DMS 273 treated with DMSO at 0.1 percent for 48 hours (cell line): ENCODE measurements at regions not wholly inside any gene's neighbourhood (a gene's known extent, or its start where the extent isn't known, plus 50 kb on each side); places are given as distances from the start of the nearest gene placed in this dataset.

Experiments used
- DNase-seq: peaks from one replicate; lab custom pipeline; 2025; lab: John Stamatoyannopoulos, UW

DNA sequence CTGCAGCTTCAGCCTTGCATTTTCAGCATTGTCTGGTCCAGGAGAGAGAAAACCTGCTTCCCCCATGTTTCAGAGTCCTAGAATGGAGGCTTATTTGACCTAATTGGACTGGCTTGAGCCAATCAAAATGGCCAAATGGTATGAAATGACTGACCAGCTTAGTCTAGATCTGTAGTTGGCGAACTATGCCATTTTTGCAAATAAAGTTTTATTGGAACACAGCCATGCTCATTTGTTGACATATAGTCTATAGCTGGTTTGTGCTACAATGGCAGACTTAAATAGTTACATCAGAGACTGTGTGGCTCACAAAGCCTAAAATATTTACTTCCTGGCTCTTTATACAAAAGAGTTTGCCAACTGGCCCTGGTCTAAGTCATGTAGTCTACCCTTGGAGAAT, 180.8 kb downstream of the HS3ST3B1 start:
- DNase-seq: no peak

DNA sequence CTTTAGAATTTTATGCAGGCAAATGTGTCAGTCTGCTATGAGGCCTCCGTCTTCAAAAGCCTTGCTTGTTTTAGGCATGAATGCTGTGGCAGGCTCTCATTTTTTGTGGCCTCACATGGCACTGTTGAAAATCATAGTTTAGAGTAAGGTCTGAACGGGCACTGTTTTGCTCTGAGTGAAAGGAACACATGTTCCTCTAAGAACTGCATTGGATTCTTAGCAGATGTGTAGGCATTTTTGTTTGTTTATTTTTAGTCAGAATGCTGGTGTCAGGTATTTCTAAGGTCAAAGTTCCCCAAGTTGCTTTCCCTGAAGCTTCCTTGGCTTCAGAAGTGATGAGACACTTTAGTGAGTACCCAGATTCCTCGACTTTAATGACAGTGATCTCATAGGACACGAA, 173.7 kb downstream of the HS3ST3B1 start:
- no peak for DNase-seq

GRCh38 chr17:14471052-14471451, 170.2 kb downstream of the HS3ST3B1 start:
- DNase-seq: no peak

DNA sequence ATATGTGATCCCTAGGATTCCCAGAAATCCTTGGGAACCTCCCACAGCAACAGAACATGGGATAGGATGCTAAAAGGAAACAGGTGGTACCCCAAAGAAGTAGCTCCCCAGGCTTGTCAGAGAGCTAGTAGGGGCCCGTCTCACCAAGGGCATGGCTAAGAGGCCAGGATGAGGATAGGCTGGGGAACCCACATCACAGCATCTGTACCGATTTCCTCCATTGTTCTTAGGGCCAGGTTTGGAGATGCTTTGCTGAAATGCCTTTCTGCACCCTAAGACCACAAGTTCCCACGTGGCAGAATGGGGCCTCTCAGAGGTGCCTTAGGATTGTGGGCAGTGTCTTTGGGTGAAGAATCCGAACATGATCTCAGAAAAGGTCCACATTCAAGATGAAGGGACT, 169.5 kb downstream of the HS3ST3B1 start:
- DNase-seq: no peak

DNA sequence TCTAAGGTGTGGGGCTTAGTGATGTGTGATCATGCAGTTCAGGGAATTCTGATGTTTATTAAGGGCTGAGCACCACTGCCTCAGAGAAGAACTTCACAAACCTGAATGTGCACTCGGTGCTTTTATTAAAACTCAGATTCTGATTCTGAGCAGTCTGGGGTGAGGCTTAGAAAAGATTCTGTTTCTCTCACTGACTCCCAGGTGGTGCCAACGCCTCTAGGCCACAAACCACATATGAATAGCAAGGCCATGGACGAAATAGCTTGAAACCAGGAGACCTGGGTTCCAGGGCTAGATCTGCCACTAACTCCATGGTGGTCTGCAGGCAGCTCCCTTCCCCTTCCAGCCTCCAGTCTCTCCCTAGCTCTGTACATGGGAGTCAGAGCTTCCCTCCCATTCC, 169.1 kb downstream of the HS3ST3B1 start:
- no peak for DNase-seq

DNA sequence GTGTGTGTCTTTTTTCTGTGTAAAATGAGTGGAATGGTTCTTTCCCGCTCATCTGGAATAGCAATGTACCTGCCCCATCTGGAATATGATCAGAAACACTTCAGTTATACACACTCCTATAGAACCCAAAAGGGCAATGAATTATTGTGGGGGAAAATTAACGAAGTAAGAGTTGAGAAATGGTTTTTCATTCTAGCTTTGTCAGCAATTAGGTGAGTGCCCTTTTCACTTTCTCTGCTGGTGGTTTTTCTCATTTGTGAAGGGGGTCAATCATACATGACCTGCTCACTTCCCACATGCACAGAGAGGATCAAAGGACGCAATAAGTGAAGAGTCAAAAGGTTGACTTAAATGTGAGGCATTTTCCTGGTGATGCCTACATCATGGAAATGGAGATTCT, 168.0 kb downstream of the HS3ST3B1 start:
- DNase-seq: no peak

DNA sequence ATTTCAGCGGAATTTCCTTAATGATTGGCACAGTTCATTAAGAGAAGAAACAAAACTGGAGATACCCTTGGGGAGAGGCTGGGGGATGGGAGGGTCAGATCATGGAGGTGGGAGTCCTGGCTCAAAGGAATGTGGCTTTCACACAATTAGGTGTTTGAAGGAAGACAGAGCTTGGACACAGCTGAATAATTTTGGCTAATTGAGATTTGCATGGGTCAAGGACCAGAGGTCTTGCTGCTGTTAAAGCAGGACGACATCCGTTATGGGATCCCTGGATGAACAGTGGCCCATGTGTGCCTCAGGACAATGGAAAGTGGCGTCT, 160.3 kb downstream of the HS3ST3B1 start:
- DNase-seq: no peak

GRCh38 chr17:14460516-14461226, 159.8 kb downstream of the HS3ST3B1 start:
- DNase-seq: no peak

GRCh38 chr17:14459955-14460354, 159.1 kb downstream of the HS3ST3B1 start:
- no peak for DNase-seq

- no peak for DNase-seq
These were observed 157.8 kb downstream of the HS3ST3B1 start for GRCh38 chr17:14458724-14459123.

GRCh38 chr17:14454746-14455145, 153.9 kb downstream of the HS3ST3B1 start:
- no peak for DNase-seq

GRCh38 chr17:14452856-14453255, 152.0 kb downstream of the HS3ST3B1 start:
- no peak for DNase-seq

GRCh38 chr17:14451729-14452191, 150.9 kb downstream of the HS3ST3B1 start:
- DNase-seq: no peak

DNA sequence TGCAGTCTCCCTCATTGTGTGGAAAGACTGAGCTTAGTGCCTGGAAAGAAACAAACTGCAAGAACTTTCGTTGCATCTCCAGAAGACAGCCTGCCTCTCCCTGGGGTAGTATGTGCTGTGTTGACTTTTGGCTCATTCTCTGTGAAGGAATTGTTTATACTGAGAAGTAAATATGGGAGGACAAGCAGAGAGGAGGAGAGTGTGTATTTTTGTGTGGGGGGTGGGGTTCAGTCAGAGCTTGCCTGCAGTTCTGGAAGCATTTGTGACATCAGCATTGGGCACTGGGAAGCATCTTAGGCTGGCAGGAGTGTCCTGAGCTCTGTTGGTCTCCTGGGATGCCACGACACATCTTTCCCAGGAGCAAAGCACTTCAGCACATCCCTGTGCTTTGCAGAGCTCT, 147.9 kb downstream of the HS3ST3B1 start:
- DNase-seq: no peak

DNA sequence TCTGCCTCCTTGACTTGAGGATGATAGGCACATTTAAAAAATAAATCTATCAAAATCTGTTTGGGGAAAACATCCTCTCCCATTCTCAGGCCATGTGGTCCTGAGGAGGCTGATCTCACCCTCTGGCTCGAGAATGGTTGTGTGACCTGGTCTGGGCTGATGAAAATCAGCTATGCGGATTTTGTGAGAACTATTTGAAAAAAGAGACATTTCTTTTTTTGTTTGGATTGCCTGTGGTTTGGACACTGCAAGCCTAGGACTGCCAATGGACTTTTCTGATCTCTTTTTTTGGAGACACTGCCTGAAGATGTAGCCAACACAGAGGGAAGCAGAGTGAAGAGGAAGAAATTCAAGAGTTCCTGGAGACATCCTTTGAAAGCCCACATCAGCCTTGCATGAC, 145.9 kb downstream of the HS3ST3B1 start:
- no peak for DNase-seq

GRCh38 chr17:14444915-14445314, 144.0 kb downstream of the HS3ST3B1 start:
- DNase-seq: no peak

DNA sequence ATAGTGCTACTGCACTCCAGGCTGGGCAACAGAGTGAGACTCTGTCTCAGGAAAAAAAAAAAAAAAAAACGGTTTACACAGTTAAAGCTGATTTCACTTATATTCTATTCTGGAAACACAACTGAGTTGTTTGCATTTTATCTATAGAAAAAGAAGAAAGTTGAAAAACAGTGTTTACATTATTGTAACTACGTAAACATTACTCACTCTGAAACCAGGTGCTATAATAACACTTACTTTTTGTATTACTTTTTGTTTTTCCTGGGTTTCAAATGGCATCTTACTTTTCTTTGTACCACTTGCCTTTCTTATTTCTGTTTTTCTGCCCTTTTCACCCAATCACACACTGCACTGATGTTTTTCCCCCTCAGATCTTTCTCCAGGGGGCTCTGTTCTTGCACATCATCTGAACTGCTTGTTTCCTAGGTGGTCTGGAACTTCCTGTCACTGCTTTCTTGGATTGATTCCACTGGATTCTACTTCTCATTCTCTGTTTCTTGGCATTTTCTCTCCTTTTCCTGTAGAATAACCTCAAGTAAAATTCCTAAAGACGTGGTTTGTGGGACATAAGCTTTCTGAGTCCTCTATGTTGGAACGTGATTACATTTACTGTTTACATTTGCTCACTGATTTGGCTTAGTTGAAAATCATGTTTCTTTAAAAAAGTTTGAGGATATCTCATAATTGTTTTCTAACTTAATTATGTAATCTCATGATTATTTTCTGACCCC, 142.1 kb downstream of the HS3ST3B1 start:
- no peak for DNase-seq

GRCh38 chr17:14437176-14437575, 136.3 kb downstream of the HS3ST3B1 start:
- DNase-seq: no peak

DNA sequence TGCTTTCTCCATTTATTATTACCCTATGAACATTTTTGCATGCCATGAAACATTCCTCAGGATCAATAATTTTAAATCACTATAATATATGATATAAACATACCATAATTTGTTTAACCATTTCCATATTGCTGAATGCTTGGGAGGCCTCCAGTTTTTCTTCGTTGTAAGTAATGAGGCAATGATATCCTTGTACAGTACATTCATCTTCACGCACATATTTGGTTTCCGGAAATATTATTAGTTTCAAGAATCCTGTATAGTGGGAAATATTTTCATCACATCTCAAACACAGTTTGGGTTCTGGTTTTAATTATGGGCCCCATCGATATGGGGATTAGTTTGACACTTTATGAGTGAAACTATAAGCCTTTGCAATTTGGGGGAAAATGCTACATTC, 135.4 kb downstream of the HS3ST3B1 start:
- DNase-seq: no peak

- DNase-seq: no peak
These were observed 133.6 kb downstream of the HS3ST3B1 start for GRCh38 chr17:14434506-14434905.

- no peak for DNase-seq
These were observed 131.2 kb downstream of the HS3ST3B1 start for GRCh38 chr17:14432079-14432478.

DNA sequence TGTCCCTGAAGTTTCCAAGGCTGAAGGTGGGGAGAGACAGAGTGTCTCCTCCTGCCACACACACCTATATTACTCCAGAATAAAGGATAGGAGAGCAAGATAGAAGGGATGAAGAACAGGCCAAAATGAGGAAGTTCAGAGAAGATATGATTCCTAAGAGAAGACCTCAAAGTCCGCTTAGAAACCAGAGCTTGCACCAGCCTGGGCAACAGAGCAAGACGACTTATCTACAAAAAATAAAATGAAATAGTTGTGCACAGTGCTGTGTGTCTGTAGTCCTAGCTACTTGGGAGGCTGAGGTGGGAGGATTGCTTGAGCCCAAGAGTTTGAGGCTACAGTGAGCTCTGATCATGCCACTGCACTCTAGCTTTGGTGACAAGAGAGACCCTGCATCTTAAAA, 128.2 kb downstream of the HS3ST3B1 start:
- DNase-seq: no peak

DNA sequence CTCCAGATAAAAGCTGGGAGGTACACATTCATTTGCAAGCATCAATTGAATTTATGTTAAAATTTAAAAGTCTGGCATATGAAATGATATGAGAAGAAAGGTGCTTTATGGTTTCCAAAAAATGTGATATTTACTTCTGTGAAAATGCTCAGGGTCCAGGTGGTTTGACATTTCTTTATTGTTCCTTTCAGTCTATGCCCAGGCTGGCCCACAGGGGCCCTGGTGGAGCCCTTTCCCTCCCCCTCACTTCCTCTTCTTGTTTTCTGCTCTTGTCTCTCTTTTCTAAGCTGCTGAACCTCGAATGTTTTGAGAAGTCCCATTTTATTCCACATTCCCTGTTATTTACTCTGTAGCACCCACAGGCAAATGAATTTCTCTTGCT, 127.8 kb downstream of the HS3ST3B1 start:
- DNase-seq: no peak
